Uterus (tissue), 3 donors: ENCODE measurements at regions not wholly inside any gene's neighbourhood (a gene's known extent, or its start where the extent isn't known, plus 50 kb on each side); places are given as distances from the start of the nearest gene placed in this dataset.

ENCODE experiments used
- DNase-seq, 2 donors: peaks; one replicate each; pipeline ENCODE4 v3.0.0-alpha.2; 2019 to 2020
- H3K27ac ChIP-seq, 2 donors: fragments of 200-600 bp; sonication (generic); 1 replicate in 1 of 2; 2 replicates in 1 of 2; pipeline ENCODE4 v1.5.1; 2016 to 2018
- H3K27me3 ChIP-seq, 2 donors: fragments of 200-600 bp; sonication (generic); one replicate each; pipeline ENCODE4 v1.5.1; 2018 to 2019; ENCODE audit warnings: control low read depth in 1 of 2
- H3K36me3 ChIP-seq, 2 donors: fragments of 200-600 bp; sonication (generic); one replicate each; pipeline ENCODE4 v1.5.1; 2019; ENCODE audit warnings: control low read depth in 1 of 2
- H3K4me1 ChIP-seq, 2 donors: fragments of 200-600 bp; sonication (generic); one replicate each; pipeline ENCODE4 v1.5.1; 2018 to 2019; ENCODE audit warnings: control low read depth in 1 of 2
- H3K4me3 ChIP-seq, 2 donors: fragments of 200-600 bp; sonication (generic); 1 replicate in 1 of 2; 2 replicates in 1 of 2; pipeline ENCODE4 v1.5.1; 2018 to 2019; ENCODE audit warnings: mild to moderate bottlenecking in 1 of 2
- H3K9me3 ChIP-seq, 2 donors: fragments of 200-600 bp; sonication (generic); one replicate each; pipeline ENCODE4 v1.5.1; 2019; ENCODE audit warnings: control low read depth in 1 of 2
- POLR2A ChIP-seq, 2 donors: fragments of 450-650 bp; IDR thresholded peaks; one replicate each; pipeline ENCODE4 v1.6.1; 2016; ENCODE audit warnings: antibody characterized with exemption in 2 of 2, mild to moderate bottlenecking in 1 of 2, moderate library complexity in 1 of 2
- intact Hi-C: fragments of 100-400 bp; cut with DNase I; formaldehyde crosslinking; loops from one replicate; pipeline ENCODE4 v1.15.1; 2023; ENCODE audit warnings: low total_unique reads
- TF ChIP-seq, protein P1 (sequence below), 4 experiments: fragments of 200-600 bp in 2 of 4; fragments of 450-650 bp in 2 of 4; sonication (generic) in 2 of 4; IDR thresholded peaks; one replicate each; pipeline ENCODE4 v1.5.1; 2016 to 2019; ENCODE audit warnings: antibody characterized with exemption in 4 of 4, mild to moderate bottlenecking in 2 of 4, moderate library complexity in 1 of 4
- donor health status: DM: yes; HTN: yes; CAD: no.

DNA sequence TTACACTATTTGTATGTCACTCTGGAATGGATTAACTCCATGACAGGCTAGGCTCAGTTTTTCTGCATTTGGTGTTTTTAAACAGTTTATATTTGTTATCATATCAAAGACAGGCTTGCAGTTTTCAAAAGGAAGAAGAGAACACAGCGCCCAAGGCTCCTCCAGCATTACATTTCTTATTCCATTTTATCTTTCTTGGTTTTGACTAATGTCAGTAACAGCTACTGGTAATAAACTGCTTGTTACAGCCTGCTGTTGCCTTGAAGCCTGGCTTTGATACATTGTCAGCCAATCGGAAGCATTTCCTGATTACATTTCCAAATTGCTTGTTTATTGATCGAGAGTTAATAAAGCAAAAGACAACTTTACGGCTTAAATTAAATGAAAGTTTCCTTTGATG lies 166.0 kb upstream of the MDFIC start:
- DNase-seq: no peak
- intact Hi-C loops: no loop called here
- TF ChIP-seq POLR2A (IDR thresholded peaks at IDR 0.05): no peak
- TF ChIP-seq, protein P1, sequence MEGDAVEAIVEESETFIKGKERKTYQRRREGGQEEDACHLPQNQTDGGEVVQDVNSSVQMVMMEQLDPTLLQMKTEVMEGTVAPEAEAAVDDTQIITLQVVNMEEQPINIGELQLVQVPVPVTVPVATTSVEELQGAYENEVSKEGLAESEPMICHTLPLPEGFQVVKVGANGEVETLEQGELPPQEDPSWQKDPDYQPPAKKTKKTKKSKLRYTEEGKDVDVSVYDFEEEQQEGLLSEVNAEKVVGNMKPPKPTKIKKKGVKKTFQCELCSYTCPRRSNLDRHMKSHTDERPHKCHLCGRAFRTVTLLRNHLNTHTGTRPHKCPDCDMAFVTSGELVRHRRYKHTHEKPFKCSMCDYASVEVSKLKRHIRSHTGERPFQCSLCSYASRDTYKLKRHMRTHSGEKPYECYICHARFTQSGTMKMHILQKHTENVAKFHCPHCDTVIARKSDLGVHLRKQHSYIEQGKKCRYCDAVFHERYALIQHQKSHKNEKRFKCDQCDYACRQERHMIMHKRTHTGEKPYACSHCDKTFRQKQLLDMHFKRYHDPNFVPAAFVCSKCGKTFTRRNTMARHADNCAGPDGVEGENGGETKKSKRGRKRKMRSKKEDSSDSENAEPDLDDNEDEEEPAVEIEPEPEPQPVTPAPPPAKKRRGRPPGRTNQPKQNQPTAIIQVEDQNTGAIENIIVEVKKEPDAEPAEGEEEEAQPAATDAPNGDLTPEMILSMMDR (IDR thresholded peaks at IDR 0.05): no peak
- no peaks in the 10 kb centered on the region for H3K9me3 ChIP-seq
- H3K36me3 ChIP-seq: no peaks in the 10 kb centered on the region
- no peak overlapping the region for H3K27ac ChIP-seq
- no peaks in the 10 kb centered on the region for H3K27me3 ChIP-seq
- H3K4me1 ChIP-seq: no peaks in the 10 kb centered on the region
- H3K4me3 ChIP-seq: no peak overlapping the region

DNA sequence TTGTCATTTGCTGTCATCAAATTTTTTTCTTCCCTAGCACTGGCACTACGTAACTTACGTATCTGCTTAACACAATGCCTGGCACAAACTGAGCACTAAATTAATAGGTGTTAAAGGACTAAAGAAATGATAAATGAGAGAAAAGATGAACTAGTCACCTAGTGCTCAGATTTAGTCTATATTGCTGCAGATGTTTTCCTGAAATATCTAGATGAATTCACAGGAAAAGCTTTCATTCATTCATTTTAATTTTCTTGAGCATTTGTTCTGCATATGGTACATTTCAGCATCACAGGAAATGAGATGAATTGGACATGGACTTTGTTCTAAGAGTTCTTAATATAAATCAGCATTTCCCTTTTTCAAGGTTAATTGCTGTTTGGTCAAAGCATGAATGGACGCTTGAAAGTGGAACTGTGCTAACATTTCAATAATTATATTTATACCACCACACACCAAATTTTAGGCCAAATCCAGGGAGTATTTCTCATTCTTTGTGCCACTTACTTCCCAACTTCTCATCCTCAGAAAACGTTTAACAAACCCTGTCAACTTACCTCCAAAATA lies 163.2 kb upstream of the MDFIC start:
- Histone ChIP-seq H3K4me1 (no peaks in the 10 kb centered on the region), H3K36me3 (no peaks in the 10 kb centered on the region), H3K9me3 (no peaks in the 10 kb centered on the region), H3K4me3 (no peak overlapping the region), H3K27me3 (no peaks in the 10 kb centered on the region), H3K27ac (no peak overlapping the region)
- TF ChIP-seq, protein P1 (IDR thresholded peaks at IDR 0.05): no peak
- TF ChIP-seq POLR2A (IDR thresholded peaks at IDR 0.05): no peak
- intact Hi-C loops: no loop called here
- no peak for DNase-seq

DNA sequence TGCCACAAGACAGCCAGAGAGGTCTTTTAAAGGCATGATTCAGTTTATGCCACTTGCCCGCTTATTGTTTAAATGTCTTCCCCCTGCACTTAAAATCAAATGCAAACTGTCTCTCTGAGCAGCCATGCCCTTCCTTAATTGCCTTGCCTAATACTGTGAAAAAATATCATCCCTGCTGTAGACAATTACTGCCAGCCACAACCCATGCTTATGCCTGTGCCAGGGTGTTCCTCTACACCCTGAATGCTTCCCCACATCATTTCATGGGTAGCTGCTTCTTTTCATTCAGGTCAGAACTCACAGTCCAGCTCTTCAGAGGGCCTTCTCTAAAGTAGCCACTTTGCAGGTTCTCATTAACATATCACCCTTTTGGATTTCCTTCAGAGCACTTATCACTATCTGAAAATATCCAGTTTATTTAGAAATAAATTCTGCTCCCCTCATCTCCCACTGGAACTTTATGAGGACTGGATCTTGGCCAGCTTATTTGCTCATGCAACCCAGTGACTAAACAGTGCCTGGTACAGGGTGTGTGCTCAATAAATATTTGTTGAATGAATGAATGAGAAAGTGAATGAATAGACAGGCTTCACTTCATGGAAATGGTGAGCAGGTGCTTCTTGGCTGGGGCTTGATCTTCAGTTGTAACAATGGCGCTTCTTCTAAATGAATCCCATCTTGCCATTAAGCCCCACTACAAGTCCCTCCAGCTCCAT lies 162.4 kb upstream of the MDFIC start:
- Histone ChIP-seq H3K27ac (no peak overlapping the region), H3K36me3 (no peaks in the 10 kb centered on the region), H3K9me3 (no peaks in the 10 kb centered on the region), H3K4me3 (no peak overlapping the region), H3K27me3 (no peaks in the 10 kb centered on the region), H3K4me1 (no peaks in the 10 kb centered on the region)
- DNase-seq: no peak
- no peak for TF ChIP-seq POLR2A (IDR thresholded peaks at IDR 0.05)
- TF ChIP-seq, protein P1 (IDR thresholded peaks at IDR 0.05): no peak
- intact Hi-C loops: no loop called here

DNA sequence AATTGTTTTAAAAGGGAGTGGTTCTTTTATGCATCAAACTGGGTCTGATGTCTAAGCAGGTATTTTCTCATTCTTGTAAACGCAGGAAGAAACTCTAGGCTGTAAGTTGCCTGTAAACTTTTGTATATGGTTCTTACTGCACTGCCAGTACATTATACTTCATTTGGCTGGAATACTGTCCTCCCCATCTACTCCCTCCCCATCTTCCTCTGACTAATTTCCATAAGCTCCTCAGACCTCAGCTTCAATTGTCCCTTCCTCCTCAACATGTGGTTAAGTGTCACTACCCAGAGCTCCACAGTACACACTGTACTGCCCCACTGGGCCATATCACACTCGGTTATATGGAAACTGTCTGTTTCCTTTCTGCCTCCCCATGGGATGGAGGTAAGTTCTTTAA lies 161.4 kb upstream of the MDFIC start:
- no peaks in the 10 kb centered on the region for H3K9me3 ChIP-seq
- H3K36me3 ChIP-seq: no peaks in the 10 kb centered on the region
- no peak overlapping the region for H3K27ac ChIP-seq
- TF ChIP-seq POLR2A (IDR thresholded peaks at IDR 0.05): no peak
- TF ChIP-seq, protein P1 (IDR thresholded peaks at IDR 0.05): no peak
- H3K4me1 ChIP-seq: no peaks in the 10 kb centered on the region
- no peaks in the 10 kb centered on the region for H3K27me3 ChIP-seq
- no peak overlapping the region for H3K4me3 ChIP-seq
- intact Hi-C loops: no loop called here
- no peak for DNase-seq

DNA sequence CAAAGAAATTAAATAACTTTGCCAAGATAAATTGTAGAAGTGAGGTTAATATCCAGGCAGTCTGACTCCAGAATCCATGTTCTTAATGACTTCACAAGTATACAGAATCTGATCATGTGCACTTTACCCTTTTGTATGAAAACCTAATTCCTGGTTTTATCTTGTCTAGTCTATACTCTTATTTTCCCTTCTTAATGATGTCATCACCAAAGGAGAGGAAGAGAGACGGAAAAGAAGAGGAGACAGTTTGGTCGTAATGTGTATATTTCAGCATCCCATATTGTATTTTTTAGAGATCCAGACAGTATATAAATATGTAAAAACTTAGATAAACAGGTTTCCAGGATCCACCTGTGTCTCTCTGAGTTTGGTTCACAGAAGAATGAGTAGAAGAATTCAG lies 159.9 kb upstream of the MDFIC start:
- no peak for DNase-seq
- H3K27ac ChIP-seq: no peak overlapping the region
- H3K36me3 ChIP-seq: no peaks in the 10 kb centered on the region
- no peak overlapping the region for H3K4me3 ChIP-seq
- intact Hi-C loops: no loop called here
- H3K9me3 ChIP-seq: no peaks in the 10 kb centered on the region
- no peaks in the 10 kb centered on the region for H3K27me3 ChIP-seq
- TF ChIP-seq POLR2A (IDR thresholded peaks at IDR 0.05): no peak
- TF ChIP-seq, protein P1 (IDR thresholded peaks at IDR 0.05): no peak
- H3K4me1 ChIP-seq: no peaks in the 10 kb centered on the region
